GM21619 (cell line): ENCODE measurements at regions not wholly inside any gene's neighbourhood (a gene's known extent, or its start where the extent isn't known, plus 50 kb on each side); places are given as distances from the start of the nearest gene placed in this dataset.
"Not testable (repeated sequence)": the region's sequence is repeated elsewhere in the genome, so short reads cannot be mapped to it uniquely, and the experiment has no call there.

Source experiments
- ATAC-seq: cut with Tn5 transposase; IDR thresholded peaks from one replicate; pipeline ENCODE4 v1.9.1; 2021; ENCODE audit not compliant: unreplicated experiment

DNA sequence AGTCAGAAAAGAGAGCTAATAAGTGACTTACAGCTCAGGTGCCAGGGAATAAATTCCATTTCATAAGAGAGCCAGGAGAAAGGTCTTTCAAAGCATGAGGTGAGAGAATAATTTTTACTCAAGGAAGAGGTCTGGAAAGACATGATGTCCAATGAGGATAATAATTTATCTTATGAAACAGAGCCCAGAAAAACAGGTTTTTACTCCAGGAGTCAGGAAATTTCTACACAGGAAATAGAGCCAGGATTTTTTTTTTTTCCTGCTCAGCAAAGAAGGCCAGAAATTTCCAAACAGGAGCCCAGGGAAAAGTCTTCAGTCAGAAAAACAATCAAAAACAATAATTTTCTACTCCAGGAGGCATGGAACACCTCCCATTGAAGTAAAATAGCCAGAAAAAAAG is 1185.7 kb upstream of the TSPY4 start:
- no peak for ATAC-seq

DNA sequence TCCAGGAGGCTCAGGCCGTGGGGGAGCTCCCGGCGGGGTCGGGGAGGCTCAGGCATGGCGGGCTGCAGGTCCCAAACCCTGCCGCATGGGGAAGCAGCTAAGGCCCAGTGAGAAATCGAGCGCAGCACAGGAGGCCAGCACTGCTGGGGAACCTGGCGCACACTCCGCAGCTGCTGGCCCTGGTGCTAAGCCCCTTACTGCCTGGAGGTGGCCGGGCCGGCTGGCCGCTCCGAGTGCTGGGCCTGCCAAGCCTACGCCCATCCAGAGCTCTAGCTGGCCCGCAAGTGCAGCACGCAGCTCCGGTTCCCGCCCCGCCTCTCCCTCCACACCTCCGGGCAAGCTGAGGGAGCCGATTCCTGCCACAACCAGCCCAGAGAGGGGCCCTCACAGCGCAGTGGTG is 1208.7 kb upstream of the TSPY4 start:
- no peak for ATAC-seq

DNA sequence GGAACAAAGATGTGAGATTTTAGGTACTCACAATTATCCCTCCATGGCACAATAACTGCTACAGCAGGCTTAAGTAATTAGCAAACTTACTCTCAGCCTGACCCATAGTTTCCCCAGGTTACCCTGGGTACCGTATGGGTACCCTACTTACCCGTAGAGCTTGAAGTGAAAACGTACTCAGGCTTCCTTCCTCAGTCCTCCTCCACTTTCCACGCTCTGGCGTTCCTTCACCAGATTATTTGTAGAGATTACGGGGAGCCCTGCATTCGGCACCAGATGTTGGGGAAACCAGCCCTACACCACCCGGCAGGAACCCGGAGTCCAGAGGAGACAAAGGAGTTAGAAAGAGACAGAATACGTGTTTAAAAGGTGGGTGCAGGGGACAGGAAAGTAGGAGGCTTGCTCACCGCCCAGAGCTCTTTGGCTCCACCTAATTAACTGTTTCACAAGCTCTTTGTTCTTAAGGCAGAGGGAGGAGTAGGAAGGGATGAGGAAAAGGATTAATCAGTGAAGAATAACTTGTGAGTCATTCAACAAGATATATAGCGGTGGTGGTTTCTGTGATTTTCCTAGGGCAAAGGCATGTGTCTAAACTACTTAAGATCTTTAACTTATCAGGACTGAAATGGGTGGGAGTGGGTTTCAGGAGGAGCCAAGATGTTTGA is 1211.2 kb upstream of the TSPY4 start:
- no peak for ATAC-seq

DNA sequence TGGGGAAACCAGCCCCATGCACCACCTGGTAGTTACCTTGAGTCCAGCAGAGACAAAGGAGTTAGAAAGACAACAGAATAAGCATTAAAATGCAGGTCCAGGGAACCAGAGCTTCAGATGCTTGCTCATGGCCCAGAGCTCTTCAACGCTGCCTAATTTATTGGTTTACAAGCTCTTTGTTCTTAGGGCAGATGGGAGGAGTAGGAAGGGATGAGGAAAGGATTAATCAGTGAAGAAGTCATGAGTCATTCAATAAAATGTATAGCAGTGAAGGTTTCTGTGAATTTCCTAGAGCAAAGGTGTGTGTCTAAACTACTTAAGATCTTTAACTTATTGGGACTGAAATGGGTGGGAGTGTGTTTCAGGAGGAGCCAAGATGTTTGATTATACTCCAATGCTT is 1210.3 kb upstream of the AMELY start:
- no peak for ATAC-seq

DNA sequence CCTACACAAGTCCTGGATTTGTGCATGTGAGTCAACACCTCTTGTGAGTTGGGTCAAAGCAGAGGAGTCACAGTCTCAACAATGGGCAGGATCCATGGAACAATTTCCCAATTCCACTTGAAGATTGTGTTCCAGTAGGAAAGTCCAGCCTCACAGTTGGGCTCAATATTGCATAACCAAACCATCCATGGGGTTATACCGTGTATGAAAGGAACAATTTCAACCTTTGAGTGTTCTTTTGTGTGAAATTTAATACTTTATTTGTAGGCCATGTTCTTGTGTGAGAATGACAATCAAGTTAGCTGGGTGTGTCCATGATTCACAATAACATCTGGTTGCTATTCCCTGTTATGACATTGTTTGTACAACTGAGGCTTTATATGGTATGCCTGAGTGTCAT is 1182.9 kb upstream of the AMELY start:
- no peak for ATAC-seq

DNA sequence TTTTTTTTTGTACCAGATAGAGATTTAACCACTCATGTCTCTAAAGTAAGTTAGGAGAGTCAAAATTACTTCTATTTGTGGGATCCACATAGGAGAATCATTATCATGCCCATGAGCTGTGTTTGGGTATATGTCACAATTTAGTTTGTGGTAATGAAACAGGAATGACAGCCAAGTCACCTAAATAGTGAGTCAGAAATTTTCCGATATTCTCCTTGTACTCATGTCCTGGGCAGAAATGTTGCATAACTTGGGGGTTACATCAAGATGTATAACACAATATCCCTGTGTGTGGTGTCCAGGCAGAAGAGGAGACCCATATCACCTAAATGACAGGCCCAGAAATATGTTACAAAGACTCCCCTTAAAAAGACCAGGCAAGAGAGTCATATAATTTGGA is 1181.4 kb upstream of the AMELY start:
- ATAC-seq = no peak

DNA sequence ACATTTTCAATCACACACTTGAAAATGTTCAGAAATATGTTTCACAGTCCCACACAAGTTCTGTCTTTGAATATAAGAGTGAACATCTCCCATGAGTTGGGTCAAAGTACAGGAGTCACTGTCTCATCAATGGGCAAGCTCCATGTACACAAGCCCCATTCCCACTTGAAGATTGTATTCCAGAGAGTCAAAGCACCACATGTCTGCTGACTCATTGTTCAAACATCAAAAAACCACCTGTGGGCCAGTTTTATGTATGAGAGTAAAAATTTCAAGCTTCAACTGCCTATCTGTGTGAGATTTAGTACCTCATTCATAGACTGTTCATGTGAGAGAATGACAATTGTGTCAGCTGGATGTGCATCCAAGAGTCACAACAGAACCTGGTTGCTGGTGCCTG is 1174.4 kb upstream of the AMELY start:
- no peak for ATAC-seq

DNA sequence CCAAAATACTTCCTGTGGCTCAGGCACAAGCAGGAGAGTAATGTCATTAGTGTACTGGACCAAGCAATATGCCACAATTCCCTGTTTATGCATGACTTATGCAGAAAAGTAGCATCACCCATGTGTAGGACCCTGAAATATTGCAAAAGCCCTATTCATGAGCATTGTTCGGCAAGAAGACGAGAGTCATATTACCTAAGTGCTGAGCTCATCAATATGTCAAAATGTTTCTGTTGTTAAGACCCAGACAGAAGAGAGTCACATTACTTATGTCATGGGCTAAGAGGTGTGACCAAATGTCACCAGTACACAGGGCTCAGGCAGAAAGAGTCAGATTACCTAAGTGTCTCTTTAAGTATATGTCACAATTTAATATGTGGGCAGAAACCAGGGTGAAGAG is 1172.6 kb upstream of the AMELY start:
- no peak for ATAC-seq

DNA sequence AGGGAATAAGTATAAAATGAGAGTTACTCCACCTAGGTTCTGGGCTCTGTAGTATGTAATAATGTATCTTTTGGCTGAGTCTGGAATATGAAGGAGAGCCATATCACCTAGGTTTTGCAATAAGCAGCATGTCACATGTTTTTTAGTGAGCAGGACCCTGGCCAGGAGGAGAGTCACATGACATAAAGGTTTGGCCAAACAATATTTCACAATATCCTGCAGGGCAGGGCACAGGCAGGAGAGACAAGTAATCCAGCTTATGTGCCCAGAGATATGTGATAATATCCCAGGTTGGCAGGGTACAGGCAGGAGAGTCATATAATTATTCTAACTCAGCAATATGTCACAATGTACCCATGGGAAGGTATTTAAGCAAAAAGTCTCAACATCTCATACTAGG is 1169.6 kb upstream of the AMELY start:
- ATAC-seq = no peak

DNA sequence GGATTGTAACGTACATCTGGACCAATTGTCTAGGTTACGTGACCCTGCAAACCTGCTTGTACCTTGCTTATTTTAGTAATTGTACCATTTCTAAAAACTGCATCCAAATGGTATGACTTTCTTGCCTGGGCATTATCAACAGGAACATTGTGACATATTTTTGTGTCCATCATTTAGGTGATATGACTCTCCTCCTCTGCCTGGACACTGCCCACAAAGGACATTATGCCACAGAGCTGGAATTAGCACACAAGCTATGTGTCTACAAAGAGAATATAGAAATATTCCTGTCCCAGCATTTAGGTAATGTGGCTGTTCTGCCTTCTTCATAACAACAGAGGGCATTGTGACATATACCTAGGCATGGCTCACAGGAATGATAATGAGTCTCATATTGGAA is 1153.7 kb upstream of the AMELY start:
- ATAC-seq = no peak

DNA sequence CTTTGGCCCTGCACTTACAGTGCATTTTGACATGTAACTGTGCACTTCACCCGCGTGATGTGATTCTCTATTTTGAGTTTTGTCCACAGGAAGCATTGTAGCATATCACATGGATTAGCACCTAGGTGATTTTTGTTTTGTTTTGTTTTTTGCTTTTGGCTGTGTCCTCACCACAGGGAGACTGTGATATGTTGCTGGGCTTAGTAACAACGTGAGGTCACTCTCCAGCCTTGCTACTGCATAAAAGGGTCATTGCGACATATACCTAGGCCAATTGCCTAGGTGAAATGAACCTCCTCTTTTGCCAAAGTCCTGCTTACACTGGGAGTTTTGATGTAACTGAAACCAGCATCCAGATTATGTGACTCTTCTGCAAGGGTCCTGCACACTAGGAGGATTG is 1152.9 kb upstream of the AMELY start:
- ATAC-seq = no peak

DNA sequence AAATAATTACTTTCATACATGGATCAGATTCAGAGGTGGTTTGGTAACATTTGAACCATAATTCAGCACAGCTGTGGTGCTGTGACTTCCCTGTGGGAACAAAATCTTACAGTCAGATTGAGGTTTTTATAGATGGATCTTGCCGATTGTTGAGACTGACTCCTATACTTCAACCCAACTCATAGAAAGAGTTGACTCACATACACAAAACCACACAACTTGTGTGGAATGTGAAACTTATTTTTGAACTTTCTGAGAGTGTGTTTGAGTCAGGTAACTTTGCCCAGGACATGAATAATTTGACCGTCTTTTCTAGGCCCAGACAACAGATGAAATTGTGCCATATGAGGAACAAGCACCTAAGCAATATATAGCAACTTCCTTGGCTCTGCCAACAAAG is 1152.4 kb upstream of the AMELY start:
- no peak for ATAC-seq

DNA sequence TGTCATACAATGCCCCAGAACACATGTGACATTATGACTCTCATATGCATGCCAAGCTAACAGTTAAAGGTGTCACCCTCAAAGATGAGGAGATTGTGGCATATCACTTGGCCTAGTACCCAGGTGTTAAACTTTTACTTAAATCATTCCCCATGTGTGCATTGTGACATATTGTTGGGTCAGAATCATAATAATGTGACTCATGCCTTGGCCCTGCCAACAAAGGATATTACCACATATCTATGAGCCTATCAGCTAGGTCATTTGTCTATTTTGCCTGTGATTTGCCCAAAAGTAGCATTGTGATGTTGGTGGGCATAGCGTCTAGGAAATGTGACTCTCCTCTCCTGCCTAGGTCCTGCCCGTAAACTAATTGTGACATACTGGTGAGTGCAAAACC is 1147.1 kb upstream of the AMELY start:
- ATAC-seq = no peak

DNA sequence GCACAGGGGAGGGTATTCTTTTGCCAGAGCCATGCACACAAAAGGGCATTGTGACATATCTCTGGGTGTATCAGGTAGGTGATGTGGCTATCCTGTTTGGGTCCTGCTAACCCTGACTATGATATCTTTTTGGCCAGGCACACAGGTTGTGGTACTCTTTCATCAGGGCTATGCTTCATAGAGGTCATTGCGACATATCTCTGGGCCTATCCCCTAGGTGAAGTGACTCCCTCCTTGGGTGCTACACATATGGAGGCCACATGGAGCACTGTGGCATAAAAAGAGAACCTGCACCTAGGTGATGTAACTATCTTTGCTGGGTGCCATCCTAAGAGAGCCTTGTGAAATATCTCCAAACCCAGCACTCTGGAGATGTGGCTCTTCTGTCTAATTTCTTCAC is 1139.8 kb upstream of the AMELY start:
- ATAC-seq = no peak

DNA sequence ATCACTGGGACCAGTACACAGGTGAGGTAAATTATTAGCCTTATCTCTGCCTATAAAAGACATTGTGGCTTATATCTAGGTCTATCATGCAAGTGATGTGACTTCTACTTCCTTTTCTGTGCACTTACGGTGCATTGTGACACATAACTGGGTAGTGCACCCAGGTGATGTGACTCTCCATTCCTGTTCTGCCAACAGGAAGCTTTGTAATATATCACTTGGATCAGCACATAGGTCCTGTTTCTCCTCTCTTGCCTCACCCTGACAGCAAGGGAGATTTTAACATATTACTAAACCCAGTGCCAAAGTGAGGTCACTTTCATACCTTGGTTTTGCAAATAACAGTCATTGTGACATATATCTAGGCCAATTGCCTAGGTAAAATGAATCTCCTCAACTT is 1129.7 kb upstream of the AMELY start:
- no peak for ATAC-seq

DNA sequence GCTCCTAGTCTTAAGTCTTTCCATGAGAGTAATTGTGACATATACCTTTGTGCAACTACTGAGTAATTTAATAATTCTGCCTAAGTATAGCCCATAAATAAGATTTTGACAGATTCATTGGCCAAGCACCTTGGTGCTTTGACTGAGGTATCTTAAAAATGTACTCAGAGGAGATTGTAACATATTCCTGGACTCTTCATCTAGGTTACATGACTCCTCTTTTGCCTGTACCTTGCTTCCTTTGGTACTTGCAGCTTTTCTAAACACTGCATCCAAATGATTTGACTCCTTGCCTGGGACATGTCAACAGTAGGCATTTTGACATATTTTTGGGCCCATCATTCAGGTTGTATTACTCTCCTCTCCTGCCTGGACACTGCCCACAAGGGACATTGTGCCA is 1125.0 kb upstream of the AMELY start:
- no peak for ATAC-seq

DNA sequence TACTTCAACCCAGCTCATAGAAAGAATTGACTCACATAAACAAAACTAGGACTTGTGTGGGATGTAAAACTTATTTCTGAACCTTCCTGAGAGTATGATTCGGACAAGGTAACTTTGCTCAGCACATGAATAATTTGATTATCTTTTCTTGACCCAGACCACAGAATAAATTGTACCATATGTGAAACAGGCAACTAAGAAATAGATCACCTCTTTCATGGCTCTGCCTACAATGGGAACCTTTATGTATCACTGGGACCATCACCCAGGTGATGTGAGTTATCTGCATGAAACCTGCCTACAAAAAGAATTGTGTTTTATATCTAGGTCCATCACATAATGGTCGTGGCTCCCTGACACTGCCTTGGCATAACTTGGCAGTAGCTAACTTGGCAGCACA is 1124.1 kb upstream of the AMELY start:
- no peak for ATAC-seq

DNA sequence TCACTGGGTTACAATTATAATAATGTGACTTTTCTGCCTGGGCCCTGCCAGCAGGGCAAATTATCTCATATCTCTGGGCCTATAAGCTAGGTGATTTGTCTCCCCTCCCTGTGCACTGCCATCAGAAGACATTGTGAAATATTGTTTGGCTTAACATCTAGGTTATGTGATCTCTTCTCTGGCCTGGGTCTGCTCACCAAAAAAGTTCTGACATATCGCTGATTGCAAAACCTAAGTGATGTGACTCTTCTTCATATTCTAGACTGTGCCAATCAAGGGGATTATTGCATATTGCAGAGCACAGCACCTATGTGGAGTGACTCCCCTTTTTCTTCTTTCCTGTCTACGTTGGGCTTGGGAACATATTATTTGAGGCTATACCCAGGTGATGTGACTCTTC is 1123.1 kb upstream of the AMELY start:
- ATAC-seq = no peak

DNA sequence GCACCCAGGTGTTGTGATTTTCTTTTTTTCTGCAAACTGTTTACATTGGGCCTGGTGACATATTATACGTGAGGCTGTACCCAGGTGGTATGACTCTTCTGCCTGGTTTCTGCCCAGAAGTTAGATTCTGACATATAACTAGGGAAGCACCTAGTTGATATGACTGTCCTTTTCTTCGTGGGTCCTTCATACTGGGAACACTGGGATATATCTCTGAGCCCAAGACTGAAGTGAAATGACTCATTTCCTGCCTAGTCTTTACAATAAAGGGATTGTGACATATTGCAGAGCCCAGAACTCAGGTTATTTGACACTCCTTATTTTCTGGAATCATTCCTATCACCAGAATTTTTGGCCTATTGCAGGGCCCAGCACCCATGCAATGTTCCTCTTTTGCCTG is 1121.6 kb upstream of the AMELY start:
- ATAC-seq = no peak

DNA sequence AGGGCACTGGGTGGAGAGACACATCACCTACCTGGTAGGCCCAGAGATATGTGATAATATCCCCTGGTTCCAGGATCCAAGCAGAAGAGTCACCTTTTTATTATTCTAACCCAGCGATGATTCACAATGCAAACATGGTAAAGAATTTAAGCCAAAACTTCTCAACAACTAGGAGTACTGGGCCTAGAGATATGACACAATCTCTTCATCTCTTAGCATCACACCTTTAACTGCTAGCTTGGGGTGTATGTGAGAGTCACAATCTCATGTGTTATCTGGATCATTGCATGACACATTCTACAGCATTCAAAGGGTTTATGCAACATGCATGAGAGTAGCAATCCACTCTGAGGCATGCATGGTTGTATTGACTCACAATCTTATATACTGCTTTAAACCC is 1109.0 kb upstream of the AMELY start:
- no peak for ATAC-seq

DNA sequence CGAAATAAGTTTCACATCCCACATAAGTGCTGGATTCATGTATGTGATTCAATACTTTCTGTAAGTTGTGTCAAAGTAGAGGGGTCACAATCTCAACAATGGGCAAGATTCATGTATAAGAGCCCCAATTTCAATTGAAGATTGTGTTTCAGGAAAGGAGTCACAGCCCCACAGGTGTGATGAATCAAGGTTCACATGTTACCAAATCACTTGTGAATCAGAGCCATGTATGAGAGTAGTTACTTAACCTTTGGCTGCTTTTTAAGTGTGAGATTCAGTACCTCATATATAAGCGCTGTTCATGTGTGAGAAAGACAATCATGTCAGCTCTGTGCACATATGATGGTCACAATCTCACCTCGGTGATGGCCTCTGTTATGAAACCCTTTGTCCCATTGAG is 1100.0 kb upstream of the AMELY start:
- ATAC-seq = no peak

DNA sequence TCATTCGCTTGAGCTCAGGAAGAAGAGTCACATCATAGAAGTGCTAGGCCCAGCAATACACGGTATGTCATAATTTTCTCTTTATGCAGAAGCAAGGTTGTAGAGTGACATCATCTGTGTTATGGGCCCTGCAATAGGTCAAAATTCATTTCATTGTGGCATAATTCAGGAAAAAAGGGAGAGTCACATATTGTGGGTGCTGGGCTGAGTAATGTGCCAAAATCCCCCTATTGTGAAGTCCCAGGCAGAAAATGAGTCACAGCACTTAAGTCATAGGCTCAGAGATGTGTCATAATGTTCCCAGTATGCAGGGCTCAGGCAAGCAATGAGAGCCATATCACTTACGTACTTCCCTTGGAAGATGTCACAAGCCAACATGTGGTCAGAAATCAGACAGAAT is 1092.6 kb upstream of the AMELY start:
- ATAC-seq = peak; percentile 80

DNA sequence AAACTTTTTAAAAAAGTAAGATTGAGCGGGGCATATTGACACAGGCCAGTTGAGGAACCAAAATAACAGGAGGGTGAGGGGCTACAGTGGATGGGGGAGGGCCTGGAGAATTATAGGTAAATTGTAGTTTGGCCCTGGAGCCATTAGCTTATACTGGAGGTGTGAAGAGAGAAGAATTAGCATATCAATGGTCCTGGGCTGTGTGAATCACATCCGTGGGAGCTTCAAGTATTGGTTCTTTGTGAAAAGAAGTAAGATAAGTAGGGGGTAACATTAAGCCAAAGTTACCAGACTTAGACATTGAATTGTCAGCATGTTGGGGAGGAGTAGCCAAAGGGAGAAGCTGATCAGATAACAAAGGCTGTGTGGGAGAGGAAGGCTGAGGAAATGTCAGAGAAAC is 1085.2 kb upstream of the AMELY start:
- ATAC-seq = no peak

DNA sequence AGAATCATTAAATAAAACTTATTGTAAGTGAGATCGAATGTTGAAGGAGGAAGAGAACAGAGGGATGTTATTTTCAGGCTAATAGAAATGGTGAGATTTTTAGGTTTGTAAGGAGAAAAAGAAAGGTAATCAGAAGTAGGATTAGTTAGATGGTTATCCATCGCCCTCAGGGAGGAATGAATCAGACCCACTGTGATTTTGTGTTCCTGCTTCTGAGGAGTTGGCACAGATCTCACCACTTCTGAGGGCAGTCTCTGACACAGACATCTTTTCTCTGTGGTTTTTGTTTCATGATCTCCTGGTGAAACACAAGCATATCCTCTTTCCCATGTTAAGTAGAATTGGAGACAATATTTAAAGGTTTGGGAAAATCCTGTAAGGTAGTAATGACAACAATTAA is 1083.2 kb upstream of the AMELY start:
- not testable (repeated sequence) for ATAC-seq
